CMK (cell line): ENCODE measurements at regions not wholly inside any gene's neighbourhood (a gene's known extent, or its start where the extent isn't known, plus 50 kb on each side); places are given as distances from the start of the nearest gene placed in this dataset.
"Not testable (repeated sequence)": the region's sequence is repeated elsewhere in the genome, so short reads cannot be mapped to it uniquely, and the experiment has no call there.

Experiments
- DNase-seq: peaks from one replicate; pipeline ENCODE4 v3.0.0-alpha.2; 2010; ENCODE audit warnings: low read depth

DNA sequence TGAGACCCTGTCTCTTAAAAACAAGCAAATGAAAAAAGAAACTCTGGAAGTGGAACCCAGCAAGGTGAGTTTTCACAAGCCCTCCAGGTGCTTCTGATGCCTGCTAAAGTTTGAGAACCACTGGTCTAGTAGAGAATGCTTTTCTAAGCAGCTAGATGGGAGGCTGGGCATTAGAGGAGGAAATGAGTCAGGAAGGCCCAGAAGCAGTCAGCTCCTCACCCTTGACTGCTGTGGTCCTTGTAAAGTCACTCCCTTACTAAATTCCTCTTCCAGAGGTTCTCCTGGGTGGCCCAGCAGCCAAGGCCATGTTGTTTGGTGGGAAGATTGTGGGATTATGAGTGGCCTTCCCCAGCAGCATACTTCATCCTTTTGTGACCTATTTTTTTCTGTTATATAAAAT is 52.0 kb upstream of the FYN start:
- no peak for DNase-seq

DNA sequence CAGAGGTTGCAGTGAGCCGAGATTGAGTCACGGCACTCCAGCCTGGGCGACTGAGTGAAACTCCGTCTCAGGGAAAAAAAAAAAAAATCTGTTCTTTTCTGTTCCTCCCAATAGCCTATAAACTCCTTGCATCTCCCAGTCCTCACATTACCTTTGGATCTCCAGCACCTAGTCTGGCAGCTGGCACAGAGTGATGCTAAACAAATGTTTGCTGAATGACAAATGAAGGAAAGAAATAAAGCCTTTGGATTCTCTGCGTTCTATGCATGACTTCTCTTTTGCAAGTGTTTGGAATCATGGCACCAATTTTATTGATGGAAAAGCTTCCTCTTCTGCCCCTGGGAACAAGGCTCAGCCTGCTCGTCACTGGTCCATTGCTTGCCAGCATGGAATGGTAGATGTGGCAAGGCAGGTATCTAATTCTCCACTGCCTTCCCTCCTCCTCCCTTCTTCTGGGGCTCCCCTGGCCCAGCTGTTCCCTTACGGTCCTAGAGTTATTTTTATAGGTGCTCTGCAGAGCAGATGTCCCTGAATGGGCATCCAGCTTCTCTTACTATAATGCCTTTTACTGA is 53.6 kb upstream of the FYN start:
- no peak for DNase-seq

DNA sequence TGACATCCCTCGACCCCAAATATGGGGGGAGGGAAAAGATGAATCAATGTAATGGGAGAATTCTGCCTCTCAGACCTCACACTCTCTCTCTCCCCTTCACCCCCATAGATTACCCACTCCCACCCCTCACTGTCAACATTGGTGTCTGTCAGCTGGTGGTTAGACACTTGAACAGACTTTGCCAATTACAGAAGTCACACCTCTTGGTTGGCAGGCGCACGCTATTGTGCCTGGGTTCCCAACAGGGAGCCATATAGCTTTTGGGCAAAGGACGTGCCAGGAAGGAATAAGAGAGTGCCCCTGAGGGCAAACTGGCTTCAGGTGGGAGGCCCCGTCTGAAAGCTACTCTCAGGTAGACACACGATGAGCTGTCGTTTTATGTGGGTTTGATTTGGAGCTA is 54.1 kb upstream of the FYN start:
- no peak for DNase-seq

DNA sequence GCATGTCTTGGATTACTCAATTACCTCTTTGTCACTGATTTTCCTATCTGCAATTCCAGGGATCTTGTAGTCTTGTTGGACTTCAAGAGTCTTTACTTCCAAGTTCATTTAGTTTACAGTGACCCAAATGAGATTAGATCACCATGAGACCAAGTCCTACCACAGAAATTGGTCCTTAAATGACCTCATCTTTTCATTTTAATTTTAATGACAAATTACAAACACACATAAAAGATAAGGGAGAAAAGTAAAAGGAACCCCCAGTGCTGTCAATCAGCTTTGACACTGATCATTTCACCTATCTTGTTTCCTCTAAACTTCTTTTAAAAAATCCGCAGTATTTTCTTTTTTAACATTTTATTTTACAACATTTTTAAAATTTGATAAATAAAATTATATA is 54.9 kb upstream of the FYN start:
- DNase-seq, result no peak

DNA sequence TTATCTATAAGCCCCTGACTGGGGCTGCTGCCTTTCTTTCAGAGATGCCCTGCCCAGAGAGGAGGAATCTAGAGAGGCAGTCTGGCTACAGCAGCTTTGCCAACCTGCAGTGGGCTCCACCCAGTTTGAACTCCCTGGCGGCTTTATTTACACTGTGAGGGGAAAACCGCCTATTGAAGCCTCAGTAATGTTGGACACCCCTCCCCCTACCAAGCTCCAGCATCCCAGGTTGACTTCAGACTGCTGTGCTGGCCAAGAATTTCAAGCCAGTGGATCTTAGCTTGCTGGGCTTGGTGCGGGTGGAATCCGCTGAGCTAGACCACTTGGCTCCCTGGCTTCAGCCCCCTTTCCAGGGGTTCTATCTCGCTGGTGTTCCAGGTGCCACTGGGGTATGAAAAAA is 61.4 kb upstream of the FYN start:
- not testable (repeated sequence) for DNase-seq

DNA sequence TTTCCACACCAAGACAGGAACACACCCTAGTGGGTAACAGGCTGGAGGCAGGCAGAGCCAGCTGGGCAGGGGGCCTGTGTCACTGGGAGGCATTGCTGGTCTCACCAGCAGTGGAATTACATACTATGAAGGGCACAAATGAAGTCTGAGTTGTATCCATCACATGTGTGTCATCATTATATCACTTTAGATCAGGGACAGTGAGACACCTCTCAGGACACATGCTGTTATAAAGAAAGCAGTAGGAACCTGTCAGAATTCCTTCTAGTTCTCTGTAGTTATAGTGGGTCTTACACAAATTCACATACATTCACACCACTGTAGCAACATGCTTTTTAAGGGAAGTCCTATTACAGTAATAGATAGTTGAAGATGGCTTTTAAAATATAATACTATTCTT is 63.5 kb upstream of the FYN start:
- no peak for DNase-seq

DNA sequence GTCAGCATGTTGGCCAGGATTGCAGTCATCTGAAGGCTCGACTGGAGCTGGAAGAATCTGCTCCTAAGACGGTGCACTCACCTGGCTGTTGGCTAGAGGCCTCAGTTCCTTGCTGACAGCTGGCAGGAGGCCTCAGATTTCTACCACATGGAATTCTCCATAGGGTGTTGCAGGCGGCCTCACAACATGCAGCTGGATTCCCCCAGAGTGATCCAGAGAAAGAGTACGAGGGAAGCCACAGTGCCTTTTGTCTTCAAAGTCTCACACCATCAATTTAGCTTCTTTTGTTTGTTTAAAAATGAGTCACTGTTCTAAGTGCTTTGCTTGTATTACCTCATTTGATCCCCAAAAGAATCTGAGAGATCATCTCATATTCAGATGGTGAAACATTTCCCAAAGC is 65.5 kb upstream of the FYN start:
- no peak for DNase-seq

DNA sequence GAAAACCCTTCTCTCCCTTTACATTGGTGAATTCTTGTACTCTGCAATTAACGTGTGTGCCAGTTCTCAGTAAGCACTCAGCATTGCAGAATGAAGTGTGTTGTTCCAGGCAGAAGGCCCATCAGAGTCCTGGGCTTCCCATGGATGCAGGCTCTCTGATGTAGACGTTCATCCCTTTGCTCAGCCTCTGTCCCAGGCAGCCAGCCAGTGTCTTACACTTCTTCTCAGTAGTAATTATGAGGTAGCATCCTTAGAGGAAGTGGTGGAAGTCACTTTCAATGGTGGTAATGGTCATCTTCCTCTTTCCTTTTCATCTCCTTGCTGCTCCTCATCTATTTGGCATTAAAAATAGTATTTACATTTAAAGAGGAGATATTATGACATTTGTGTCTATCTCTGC is 66.7 kb upstream of the FYN start:
- DNase-seq, result no peak

DNA sequence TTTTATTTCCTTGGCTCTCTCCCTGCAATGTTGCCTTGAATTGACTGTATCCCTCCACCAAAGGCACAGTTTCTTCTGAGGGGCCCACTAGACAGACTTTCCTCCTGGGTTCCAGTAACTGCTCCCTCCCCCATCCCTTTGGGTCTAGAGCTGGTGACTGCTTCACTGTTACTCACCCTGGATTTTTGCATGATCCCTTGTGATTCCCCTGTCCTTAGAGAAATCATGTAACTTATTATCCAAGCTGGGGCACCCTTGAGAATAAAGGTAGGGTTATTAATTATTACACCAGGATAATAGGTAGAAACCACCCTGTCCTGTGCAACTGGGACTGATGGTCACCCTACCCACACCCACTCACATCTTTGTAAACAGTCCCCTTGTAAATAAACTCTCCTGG is 67.5 kb upstream of the FYN start:
- DNase-seq, result no peak

DNA sequence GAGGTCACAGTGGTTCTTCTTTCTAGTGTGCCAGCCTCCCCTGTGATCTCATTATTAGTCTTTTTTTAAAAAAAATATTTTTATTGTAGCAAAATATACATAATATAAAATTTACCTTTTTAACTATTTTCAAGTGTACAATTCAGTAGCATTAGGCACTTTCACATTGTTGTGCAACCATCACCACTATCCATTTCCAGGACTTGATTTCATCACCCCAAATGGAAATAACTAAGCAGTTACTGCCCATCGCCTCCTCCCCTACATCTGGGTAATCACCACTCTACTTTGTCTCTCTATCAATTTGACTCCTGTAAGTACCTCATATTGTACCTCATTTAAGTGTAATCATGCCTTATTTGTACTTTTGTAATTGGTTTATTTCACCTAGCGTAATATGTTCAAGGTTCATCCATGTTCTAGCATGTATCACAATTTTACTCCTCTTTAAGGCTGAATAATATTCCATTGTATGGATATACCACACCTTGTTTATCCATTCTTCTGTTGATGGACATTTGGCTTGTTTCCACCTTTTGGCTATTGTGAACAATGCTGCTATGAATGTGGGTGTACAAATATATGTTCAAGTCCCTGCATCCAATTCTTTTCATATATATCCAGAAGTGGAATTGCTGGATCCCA is 68.6 kb upstream of the FYN start:
- no peak for DNase-seq

DNA sequence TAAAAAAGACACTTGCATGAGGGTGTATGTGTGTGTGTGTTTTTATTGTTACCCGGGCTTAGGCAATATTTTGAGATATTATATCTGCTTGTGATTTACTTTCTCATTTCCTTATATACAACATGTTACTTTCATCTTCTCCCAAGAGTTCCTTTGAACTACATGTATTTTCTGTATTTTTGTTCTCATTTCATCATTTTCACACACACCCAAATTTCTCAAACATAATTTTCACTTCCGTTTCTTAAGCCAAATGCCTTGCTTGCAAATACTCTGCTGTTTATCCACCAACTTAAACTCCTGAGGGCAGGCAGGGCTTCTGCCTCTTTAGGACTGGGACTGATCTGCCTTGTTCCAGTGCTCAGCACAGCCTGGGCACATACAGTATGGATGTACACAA is 69.3 kb upstream of the FYN start:
- no peak for DNase-seq

DNA sequence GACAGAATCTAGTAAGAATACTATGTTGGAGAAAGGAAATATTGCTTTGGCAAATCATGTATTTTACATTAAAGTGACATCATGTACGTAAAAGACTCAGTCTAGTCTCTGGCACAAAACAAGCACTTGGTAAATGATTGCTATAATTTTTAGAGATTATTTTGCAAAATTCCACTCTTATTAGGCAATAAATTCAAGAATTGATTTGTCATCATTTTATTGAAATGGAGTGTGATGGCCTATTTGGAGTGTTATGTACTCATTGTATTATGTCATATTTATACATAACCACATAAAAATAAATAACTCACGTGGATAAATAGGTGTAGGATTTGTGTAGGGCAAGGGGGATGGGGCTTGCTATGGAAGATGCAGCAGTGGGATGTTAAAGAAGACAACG is 70.0 kb upstream of the FYN start:
- no peak for DNase-seq

DNA sequence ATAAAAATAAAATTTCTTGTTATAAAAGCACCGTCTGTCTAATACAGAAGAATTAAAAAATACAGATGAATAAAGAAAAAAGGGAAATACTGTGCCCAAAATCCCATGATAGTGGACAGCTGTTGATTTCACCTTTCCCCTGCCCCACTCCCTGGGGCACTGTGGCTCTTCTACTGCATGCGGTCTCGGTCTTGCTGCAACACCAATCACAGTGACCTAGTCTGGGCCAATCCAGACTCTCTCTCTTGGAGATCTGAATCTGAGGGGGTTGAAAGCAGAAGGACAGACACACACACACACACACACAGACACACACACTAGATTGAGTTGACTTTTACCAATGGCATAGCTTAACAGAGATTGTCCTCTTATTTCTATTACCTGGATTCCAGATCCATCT is 70.5 kb upstream of the FYN start:
- no peak for DNase-seq

DNA sequence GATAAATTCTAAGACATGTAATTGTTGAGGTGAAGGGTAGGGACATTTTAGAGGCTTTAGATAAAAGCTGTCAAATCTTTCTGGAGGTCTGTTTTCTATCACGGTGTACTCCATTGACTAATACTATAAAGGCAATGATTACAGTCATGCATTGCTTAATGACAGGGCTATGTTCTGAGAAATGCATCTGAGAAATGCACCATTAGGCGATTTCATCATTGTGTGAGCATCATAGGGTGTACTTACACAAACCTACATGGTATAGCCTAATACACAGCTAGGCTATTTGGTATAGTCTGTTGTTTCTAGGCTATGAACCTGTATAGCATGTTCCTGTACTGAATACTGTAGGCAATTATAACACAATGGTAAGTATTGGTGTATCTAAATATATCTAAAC is 71.3 kb upstream of the FYN start:
- DNase-seq, result no peak

DNA sequence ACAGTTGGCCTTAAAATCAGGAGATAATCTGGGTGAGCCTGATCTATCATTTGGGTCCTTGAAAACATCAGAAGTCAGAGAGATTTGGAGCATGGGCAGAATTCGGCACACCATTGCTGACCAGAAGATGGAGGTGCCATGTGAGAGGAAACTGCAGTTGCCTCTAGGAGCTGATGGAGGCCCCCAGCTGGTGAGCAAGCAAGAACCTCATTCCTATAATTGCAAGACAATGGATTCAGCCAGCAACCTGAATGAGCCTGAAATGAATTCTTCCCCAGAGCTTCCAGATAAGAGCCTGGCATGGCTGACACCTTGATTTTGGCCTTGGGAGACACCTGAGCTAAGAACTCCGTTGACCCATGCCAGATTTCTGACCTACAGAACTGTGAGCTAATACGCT is 76.3 kb upstream of the FYN start:
- no peak for DNase-seq

DNA sequence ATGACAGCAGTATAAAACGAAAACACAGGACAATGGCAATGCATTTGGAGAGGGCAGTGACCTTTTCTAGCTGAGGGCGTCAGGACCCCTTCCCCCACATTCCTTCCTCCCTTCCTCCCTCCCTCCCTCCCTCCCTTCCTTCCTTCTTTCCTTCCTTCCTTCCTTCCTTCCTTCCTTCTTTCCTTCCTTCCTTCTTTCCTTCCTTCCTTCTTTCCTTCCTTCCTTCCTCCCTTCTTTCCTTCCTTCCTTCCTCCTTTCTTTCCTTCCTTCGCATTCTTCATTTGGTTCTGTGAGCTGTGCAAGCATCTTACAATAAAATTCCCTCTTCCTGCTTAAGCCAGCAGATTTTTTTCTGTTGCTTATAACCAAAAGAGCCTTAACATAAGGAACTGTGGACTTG is 76.7 kb upstream of the FYN start:
- DNase-seq, result not testable (repeated sequence)

DNA sequence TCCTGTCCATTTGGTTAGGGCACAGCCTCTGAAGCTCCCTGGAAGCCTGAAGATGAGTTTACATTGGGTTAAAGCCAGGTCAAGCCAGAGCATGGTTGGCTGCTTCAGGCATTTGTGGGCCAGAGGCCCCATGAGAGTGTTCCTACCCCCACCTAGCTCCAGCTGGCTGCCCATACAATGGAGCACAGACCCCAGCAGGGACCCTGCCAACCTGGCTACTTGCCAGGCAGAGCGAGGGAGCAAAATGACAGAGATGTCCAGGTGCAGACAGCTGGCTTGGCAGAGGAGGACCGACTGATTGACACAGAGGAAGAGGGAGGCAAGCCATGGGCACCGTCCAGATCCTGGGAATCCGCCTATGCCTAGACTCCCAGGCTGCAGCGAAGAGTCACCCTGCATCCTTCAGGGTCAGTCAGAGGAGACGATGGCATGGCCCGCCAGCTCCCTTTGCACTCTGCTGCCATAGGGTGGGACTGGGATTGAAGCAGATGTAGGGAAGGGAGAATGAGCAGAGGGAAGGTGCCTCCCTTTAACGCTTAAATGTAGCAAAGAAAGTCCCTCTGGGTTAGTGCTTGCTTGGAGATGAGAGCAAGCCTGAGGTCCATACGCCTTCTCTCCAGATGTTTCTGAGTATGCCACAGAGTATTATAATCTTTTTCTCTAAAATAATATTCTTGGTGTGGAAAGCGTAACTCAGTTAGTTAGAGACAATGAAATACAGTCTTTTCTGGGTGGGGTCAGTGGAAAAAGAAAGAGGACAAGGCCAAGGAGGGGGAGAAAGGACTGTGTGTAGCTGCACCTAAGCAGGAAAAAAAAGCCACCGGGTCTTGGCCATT is 77.6 kb upstream of the FYN start:
- DNase-seq, result no peak

DNA sequence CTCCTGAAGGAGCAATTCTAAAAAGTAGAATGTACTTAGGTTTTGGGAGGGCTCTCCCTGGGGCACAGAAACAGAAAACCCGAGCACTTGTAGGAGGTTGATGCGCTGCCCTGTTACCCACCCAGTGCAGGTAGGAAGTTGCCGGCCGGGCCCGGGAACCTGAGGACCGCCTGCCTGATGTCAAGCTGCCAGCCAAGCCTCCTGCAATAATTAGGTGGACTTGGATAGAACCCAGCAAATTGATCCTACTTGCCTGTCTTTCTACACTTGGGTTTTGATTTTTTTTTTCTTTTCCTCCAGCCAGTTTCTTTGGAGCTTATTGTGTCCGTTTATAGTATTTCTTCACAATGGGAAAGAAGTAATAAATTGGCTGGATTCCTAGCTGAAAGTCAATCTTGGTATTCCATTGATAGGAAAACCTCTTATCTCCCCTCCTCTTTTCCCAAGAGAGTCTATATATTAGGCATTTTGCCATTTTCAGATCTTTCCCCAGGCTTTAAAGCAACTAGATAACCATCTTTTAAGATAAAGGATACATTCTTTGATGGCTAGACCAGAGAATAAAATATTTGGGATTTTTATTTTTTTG is 78.3 kb upstream of the FYN start:
- DNase-seq, result no peak

DNA sequence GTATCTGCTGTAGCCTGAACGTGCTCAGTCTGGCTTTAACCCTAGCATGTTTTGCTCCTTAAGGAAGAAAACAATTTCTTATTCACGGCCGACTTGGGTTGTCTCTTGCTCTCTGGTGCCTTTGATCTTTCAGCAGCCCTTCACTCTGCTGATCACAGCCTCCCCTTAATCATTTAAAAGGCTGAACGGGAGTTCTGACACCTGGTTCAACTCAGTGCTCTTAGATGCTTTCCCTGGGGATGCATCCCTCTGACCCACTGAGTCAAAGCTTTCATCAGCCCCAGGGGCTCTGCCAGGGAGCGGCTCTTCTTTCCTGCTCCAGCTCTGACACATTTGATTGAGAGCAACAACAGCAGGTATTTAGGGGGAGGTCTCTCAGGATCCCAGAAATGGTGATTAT is 79.0 kb upstream of the FYN start:
- DNase-seq, result no peak

DNA sequence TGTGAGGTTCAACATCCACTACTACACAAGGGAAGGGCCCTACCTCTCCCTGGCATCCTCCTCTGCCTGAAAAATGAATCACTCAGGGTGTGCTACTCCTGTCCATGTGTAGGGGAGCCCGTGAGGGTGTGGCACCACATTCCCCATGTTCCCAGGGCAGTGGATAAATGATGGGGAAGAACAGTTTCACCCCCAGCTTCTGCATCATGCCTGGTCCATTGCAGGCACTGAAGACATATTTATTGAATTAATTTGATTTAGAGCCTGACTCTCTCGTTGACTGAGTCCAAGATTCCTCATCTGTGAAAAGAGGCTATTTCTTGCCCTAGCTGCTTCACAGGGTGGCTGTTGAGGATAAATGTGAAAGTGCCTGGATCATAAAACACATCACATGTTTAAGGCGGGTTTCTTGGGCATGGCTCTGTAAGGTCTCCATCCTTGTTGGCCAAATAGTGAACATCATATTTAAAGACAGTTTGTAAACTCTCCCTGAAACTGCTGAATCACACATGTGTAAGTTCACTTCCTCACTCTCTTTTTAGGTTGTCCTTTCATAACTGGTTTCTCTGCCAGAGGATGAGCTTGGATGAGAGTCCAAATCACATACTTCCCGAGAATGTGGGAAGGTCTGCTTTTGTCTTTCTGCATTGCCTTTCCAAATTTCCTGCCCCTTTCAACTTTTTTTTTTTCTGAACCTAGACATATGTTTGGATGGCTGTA is 79.7 kb upstream of the FYN start:
- no peak for DNase-seq

DNA sequence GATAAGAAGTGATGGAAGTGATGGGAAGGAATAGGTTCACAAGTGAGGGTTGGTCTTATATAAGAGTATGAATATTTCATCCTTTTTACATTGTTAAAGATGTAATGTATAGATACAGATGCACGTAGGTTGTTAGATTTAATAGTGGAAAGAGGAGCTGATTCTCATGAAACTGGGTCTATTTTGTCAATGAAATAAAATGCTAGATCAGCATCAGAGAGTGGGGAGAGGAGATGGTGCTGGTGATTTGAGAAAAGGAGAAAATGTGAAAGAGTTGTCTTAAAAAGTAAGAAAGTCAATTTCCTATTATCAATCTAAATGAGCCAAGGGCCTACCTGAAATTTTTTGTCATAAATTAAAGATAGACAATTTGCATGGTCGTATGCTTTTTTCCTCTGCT is 82.8 kb upstream of the FYN start:
- no peak for DNase-seq

DNA sequence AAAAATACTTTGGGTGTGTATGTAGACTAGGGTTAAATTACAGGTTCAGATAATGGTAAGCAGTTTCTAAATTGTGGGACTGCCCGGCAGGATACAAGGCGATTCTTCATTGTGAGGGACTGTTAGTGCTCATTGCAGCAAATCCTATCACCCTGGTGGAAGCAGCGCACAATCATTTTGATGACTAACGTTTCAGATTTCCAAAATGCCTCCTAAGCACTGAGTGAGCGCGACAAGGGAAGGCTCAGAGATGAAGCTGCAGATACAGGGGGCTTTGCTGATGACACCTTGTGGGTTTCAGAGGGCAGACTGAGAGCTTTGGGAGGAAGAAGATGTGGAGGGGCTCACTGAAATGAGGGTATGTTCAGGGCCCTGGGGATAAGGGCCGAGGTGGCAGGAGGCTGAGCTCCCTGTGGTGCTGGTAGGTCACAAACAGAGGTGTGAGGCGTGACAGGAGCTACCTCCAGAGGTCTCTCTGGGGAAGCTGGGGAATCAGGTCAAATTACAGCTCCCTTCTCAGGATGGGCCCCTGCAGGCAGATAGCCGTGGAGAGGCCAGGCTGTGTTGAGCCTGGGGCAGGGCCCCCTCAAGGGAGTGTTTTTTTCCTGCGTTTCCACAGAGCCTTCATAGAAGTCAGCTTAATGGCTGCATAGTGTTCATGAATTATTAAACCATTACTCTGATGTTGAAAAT is 84.5 kb upstream of the FYN start:
- DNase-seq, result no peak
